HG03460 (cell line): ENCODE measurements at regions not wholly inside any gene's neighbourhood (a gene's known extent, or its start where the extent isn't known, plus 50 kb on each side); places are given as distances from the start of the nearest gene placed in this dataset.

Experiments
- ATAC-seq: cut with Tn5 transposase; IDR thresholded peaks from one replicate; pipeline ENCODE4 v1.9.1; 2021; ENCODE audit not compliant: unreplicated experiment

GRCh38 chr13:68696907-68697306 lies 1410.7 kb upstream of the ATXN8OS start:
- no peak for ATAC-seq

- no peak for ATAC-seq
Observed at GRCh38 chr13:68692049-68692448, 1415.6 kb upstream of the ATXN8OS start.

GRCh38 chr13:68690567-68690966 lies 1417.1 kb upstream of the ATXN8OS start:
- ATAC-seq, result no peak

- ATAC-seq, result no peak
Observed at GRCh38 chr13:68676513-68677115, 1431.0 kb upstream of the ATXN8OS start.

- ATAC-seq, result no peak
Observed at GRCh38 chr13:68675209-68675608, 1432.4 kb upstream of the ATXN8OS start.

GRCh38 chr13:68667863-68668262 lies 1437.7 kb upstream of the PCDH9 start:
- no peak for ATAC-seq

- ATAC-seq, result no peak
Observed at GRCh38 chr13:68666774-68667397, 1436.8 kb upstream of the PCDH9 start.

GRCh38 chr13:68645814-68646213 lies 1415.7 kb upstream of the PCDH9 start:
- ATAC-seq, result no peak

GRCh38 chr13:68644611-68645010 lies 1414.5 kb upstream of the PCDH9 start:
- ATAC-seq, result no peak

- no peak for ATAC-seq
Observed at GRCh38 chr13:68636784-68637183, 1406.6 kb upstream of the PCDH9 start.

- no peak for ATAC-seq
Observed at GRCh38 chr13:68628994-68629393, 1398.9 kb upstream of the PCDH9 start.

GRCh38 chr13:68627379-68627778 lies 1397.2 kb upstream of the PCDH9 start:
- no peak for ATAC-seq

GRCh38 chr13:68616600-68617222 lies 1386.6 kb upstream of the PCDH9 start:
- ATAC-seq, result no peak

- ATAC-seq, result no peak
Observed at GRCh38 chr13:68609661-68610060, 1379.5 kb upstream of the PCDH9 start.

GRCh38 chr13:68608147-68608546 lies 1378.0 kb upstream of the PCDH9 start:
- no peak for ATAC-seq

- ATAC-seq, result no peak
Observed at GRCh38 chr13:68597641-68598040, 1367.5 kb upstream of the PCDH9 start.

GRCh38 chr13:68588623-68589022 lies 1358.5 kb upstream of the PCDH9 start:
- peak; percentile 99 for ATAC-seq

- ATAC-seq, result no peak
Observed at GRCh38 chr13:68584776-68585175, 1354.6 kb upstream of the PCDH9 start.

- no peak for ATAC-seq
Observed at GRCh38 chr13:68574053-68574452, 1343.9 kb upstream of the PCDH9 start.

- no peak for ATAC-seq
Observed at GRCh38 chr13:68551701-68552522, 1321.8 kb upstream of the PCDH9 start.

GRCh38 chr13:68550330-68550729 lies 1320.2 kb upstream of the PCDH9 start:
- no peak for ATAC-seq

- no peak for ATAC-seq
Observed at GRCh38 chr13:68540244-68540643, 1310.1 kb upstream of the PCDH9 start.
